DND-41 (cell line): ENCODE measurements at regions not wholly inside any gene's neighbourhood (a gene's known extent, or its start where the extent isn't known, plus 50 kb on each side); places are given as distances from the start of the nearest gene placed in this dataset.

ENCODE experiments used
- ATAC-seq: fragments of 200-7000 bp; cut with Tn5 transposase; 3 replicates; pipeline ENCODE4 v1.9.1; 2021; ENCODE audit warnings: low read depth; ENCODE audit not compliant: insufficient read depth
- DNase-seq: peaks from one replicate; pipeline ENCODE4 v3.0.0-alpha.2; 2020
- H2AFZ ChIP-seq: 2 replicates; pipeline ENCODE4 v1.6.0; 2012; ENCODE audit warnings: low read depth, low read length
- H3K27ac ChIP-seq: 2 replicates; pipeline ENCODE4 v1.5.1; 2012; ENCODE audit warnings: low read length, inconsistent platforms
- H3K27me3 ChIP-seq: fragments of 200-600 bp; sonication (generic); 2 replicates; pipeline ENCODE4 v1.6.0; 2012; ENCODE audit warnings: low read length, mild to moderate bottlenecking, inconsistent platforms; ENCODE audit not compliant: insufficient read depth, poor library complexity
- H3K36me3 ChIP-seq: 2 replicates; pipeline ENCODE4 v1.5.1; 2012; ENCODE audit warnings: low read length, inconsistent platforms; ENCODE audit not compliant: insufficient read depth
- H3K4me1 ChIP-seq: 2 replicates; pipeline ENCODE4 v1.5.1; 2012; ENCODE audit warnings: mild to moderate bottlenecking, low read length; ENCODE audit not compliant: insufficient read depth
- H3K4me2 ChIP-seq: 2 replicates; pipeline ENCODE4 v1.6.0; 2012; ENCODE audit warnings: mild to moderate bottlenecking, moderate library complexity, low read length, inconsistent platforms; ENCODE audit not compliant: insufficient read depth
- H3K4me3 ChIP-seq, 2 experiments: fragments of 200-600 bp in 1 of 2; shearing (Covaris generic) in 1 of 2; 2 replicates each; pipeline ENCODE4 v1.5.1; 2012 to 2016; ENCODE audit warnings: inconsistent platforms in 2 of 2, low read length in 2 of 2, mild to moderate bottlenecking in 2 of 2, low read depth in 1 of 2, moderate library complexity in 1 of 2
- H3K79me2 ChIP-seq: 2 replicates; pipeline ENCODE4 v1.6.0; 2012; ENCODE audit warnings: low read length, inconsistent platforms; ENCODE audit not compliant: insufficient read depth
- H3K9ac ChIP-seq: 2 replicates; pipeline ENCODE4 v1.6.0; 2012; ENCODE audit warnings: low read depth, mild to moderate bottlenecking, inconsistent platforms, low read length, moderate library complexity
- H3K9me3 ChIP-seq: 2 replicates; pipeline ENCODE4 v1.5.1; 2012; ENCODE audit warnings: low read length, moderate library complexity, mild to moderate bottlenecking, inconsistent platforms; ENCODE audit not compliant: insufficient read depth, severe bottlenecking
- H4K20me1 ChIP-seq: 2 replicates; pipeline ENCODE4 v1.6.0; 2012; ENCODE audit warnings: low read length; ENCODE audit not compliant: insufficient read depth
- EZH2 ChIP-seq: IDR thresholded peaks from 3 replicates; pipeline ENCODE4 v1.6.1; 2012; ENCODE audit warnings: borderline replicate concordance, low read depth, mild to moderate bottlenecking, moderate library complexity, low read length, inconsistent platforms; ENCODE audit not compliant: severe bottlenecking
- TF ChIP-seq, protein P1 (sequence below): IDR thresholded peaks from 2 replicates; pipeline ENCODE4 v1.5.1; 2012; ENCODE audit warnings: borderline replicate concordance, low read length, moderate library complexity, mild to moderate bottlenecking; ENCODE audit not compliant: poor library complexity, severe bottlenecking; ENCODE audit errors: extremely low read depth

DNA sequence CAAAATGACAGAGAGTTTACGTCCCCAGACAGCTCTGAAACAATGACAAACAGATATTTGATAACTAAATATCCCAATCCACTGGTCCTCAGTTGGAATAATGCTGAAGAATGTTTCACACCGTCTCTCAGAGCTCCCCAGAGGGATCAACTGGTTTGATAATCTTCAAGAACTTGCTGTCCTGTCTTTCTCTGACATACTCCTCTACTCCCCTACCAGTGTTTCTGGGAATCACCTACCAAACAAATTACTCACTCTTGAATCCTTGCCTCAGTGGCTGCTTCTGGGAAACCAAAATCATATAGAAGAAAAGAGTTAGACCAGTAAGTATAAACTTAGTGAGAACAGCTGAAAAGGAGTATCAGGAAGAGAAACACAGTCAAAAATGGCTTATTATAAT lies 469.7 kb upstream of the JAG1 start:
- DNase-seq (no peak), ATAC-seq (no peak)
- Histone ChIP-seq H3K36me3 (no peaks in the 10 kb centered on the region), H4K20me1 (no peaks in the 10 kb centered on the region), H3K9ac (no peak overlapping the region), H3K27me3 (no peaks in the 10 kb centered on the region), H3K4me1 (no peaks in the 10 kb centered on the region), H2AFZ (no peak overlapping the region), H3K27ac (no peak overlapping the region), H3K4me2 (no peak overlapping the region), H3K9me3 (no peaks in the 10 kb centered on the region), H3K79me2 (no peaks in the 10 kb centered on the region), H3K4me3 (no peak overlapping the region)
- no peak for TF ChIP-seq EZH2
- TF ChIP-seq, protein P1, sequence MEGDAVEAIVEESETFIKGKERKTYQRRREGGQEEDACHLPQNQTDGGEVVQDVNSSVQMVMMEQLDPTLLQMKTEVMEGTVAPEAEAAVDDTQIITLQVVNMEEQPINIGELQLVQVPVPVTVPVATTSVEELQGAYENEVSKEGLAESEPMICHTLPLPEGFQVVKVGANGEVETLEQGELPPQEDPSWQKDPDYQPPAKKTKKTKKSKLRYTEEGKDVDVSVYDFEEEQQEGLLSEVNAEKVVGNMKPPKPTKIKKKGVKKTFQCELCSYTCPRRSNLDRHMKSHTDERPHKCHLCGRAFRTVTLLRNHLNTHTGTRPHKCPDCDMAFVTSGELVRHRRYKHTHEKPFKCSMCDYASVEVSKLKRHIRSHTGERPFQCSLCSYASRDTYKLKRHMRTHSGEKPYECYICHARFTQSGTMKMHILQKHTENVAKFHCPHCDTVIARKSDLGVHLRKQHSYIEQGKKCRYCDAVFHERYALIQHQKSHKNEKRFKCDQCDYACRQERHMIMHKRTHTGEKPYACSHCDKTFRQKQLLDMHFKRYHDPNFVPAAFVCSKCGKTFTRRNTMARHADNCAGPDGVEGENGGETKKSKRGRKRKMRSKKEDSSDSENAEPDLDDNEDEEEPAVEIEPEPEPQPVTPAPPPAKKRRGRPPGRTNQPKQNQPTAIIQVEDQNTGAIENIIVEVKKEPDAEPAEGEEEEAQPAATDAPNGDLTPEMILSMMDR = no peak

DNA sequence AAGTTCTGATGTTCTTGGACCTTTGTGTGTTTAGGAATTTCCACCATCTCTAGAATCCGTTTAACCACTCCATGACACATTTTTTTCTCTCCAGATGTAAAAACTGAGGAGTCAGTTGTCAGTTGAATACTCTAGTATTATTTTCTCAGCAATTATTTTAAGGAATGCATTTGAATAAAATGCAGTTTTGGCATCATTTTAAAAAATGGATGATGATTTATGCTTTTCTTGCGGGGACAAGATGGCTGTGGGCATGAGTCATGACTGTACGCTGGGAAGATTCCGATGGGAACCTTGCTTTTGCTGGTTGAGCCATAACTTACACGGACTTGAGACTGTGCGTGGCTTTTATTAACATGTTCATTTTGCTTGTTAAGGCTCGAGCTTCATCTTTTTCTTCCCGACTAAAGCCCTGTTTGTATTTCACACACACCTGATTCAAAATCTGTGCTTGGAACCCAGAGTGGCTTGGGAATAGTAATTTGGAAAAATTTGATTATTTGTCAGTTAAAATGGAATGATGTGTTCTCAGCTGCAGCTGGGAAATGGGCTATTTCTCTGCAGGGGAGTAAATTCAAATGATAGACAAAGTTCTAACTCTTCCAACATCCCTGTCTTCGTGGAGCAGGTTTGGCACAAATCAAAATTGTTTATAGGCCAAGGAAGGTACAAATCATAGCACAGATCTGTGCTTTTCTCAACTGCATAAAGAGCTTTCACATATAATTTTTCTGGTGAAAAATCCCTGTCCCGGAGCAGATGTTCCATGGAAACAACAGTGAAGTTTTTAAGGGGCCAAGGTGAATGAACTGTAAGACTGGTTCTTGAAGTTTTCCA lies 470.5 kb upstream of the JAG1 start:
- ATAC-seq = no peak

DNA sequence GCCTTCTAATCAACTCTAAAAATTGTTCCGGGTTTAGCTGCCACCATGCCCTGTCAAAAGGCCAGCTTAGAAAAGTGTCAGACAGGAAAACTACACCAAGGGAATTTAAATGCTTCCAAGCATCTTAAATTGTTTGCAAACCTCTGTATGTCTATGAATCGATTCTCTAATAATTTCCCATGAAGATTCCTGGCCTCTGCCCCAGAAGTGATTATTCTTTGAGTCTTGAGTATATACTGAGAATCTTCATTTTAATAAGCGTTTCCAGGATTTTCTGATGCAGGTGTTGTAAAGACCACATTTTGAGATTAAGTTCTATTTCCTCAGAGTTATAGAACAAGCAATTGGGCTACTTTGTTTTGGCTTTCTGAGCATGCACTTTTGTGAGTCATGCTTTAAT lies 471.8 kb upstream of the JAG1 start:
- no peak overlapping the region for H2AFZ ChIP-seq
- TF ChIP-seq, protein P1 = no peak
- no peak for TF ChIP-seq EZH2

More for the DNA sequence above, 470.5 kb upstream of the JAG1 start:
- H3K4me1 ChIP-seq = no peaks in the 10 kb centered on the region
- no peak for DNase-seq
- no peaks in the 10 kb centered on the region for H3K79me2 ChIP-seq
- no peaks in the 10 kb centered on the region for H4K20me1 ChIP-seq
- H3K36me3 ChIP-seq = no peaks in the 10 kb centered on the region
- H3K4me2 ChIP-seq = no peak overlapping the region
- H3K9ac ChIP-seq = no peak overlapping the region
- H3K27me3 ChIP-seq = no peaks in the 10 kb centered on the region
- no peak overlapping the region for H2AFZ ChIP-seq
- no peak overlapping the region for H3K27ac ChIP-seq
- no peaks in the 10 kb centered on the region for H3K9me3 ChIP-seq
- TF ChIP-seq, protein P1 = no peak
- no peak for TF ChIP-seq EZH2
- no peak overlapping the region for H3K4me3 ChIP-seq

More for the DNA sequence above, 471.8 kb upstream of the JAG1 start:
- no peak overlapping the region for H3K4me3 ChIP-seq
- no peak overlapping the region for H3K4me2 ChIP-seq
- H4K20me1 ChIP-seq = no peaks in the 10 kb centered on the region
- H3K79me2 ChIP-seq = no peaks in the 10 kb centered on the region
- H3K27me3 ChIP-seq = no peaks in the 10 kb centered on the region
- H3K4me1 ChIP-seq = no peaks in the 10 kb centered on the region
- H3K9ac ChIP-seq = no peak overlapping the region
- no peaks in the 10 kb centered on the region for H3K9me3 ChIP-seq
- no peak overlapping the region for H3K27ac ChIP-seq
- no peak for ATAC-seq
- DNase-seq = no peak
- no peaks in the 10 kb centered on the region for H3K36me3 ChIP-seq
